HG02981 (cell line): ENCODE measurements at regions not wholly inside any gene's neighbourhood (a gene's known extent, or its start where the extent isn't known, plus 50 kb on each side); places are given as distances from the start of the nearest gene placed in this dataset.

Source experiments
- ATAC-seq: cut with Tn5 transposase; IDR thresholded peaks from one replicate; pipeline ENCODE4 v1.9.1; 2021; ENCODE audit warnings: mild to moderate bottlenecking, moderate library complexity; ENCODE audit not compliant: unreplicated experiment

- peak; percentile 37 for ATAC-seq
Measured at GRCh38 chr11:86120807-86121206, 51.9 kb upstream of the PICALM start.

- no peak for ATAC-seq
Measured at GRCh38 chr11:86119906-86120305, 51.0 kb upstream of the PICALM start.

- ATAC-seq, result no peak
Measured at GRCh38 chr11:86119077-86119476, 50.2 kb upstream of the PICALM start.
